Activated T-cell treated with anti-CD3 and anti-CD28 coated beads, Interleukin-2, amount 50 U/mL, for 1 hour (primary cell): ENCODE measurements at regions not wholly inside any gene's neighbourhood (a gene's known extent, or its start where the extent isn't known, plus 50 kb on each side); places are given as distances from the start of the nearest gene placed in this dataset.
A peak's percentile ranks its signal among the peaks of the same experiment; 100 is the strongest.
"Not testable (repeated sequence)": the region's sequence is repeated elsewhere in the genome, so short reads cannot be mapped to it uniquely, and the experiment has no call there.

Experiments used
- DNase-seq: peaks from one replicate; pipeline ENCODE4 v3.0.0-alpha.2; 2020

DNA sequence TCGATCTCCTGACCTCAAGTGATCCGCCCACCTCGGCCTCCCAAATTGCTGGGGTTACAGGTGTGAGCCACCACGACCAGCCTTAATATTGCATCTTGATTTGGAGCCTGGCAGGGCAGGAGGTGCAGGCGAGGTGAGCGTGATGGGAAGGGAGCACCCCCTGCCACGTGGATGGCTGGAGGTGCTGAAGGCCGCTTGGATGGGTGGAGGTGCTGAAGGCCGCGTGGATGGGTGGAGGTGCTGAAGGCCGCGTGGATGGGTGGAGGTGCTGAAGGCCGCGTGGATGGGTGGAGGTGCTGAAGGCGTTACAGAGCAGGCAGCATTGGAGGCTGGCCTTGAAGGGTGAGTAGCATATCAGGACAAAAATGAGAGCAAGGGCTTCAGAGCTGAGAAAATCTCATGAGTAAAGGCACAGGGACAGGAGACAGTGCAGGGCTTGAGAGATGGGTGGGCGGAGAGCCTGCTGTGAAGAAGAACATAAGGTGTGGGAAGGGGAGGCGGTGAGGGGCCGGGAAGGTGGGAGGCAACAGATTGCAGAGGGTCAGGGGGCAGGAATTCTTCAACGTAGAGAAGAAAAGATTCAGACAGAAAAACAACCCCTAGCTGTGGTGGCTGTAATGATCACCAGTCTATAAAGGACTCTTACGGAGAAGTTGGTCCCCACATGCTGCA is 101.7 kb upstream of the SEC14L1 start:
- DNase-seq: no peak

DNA sequence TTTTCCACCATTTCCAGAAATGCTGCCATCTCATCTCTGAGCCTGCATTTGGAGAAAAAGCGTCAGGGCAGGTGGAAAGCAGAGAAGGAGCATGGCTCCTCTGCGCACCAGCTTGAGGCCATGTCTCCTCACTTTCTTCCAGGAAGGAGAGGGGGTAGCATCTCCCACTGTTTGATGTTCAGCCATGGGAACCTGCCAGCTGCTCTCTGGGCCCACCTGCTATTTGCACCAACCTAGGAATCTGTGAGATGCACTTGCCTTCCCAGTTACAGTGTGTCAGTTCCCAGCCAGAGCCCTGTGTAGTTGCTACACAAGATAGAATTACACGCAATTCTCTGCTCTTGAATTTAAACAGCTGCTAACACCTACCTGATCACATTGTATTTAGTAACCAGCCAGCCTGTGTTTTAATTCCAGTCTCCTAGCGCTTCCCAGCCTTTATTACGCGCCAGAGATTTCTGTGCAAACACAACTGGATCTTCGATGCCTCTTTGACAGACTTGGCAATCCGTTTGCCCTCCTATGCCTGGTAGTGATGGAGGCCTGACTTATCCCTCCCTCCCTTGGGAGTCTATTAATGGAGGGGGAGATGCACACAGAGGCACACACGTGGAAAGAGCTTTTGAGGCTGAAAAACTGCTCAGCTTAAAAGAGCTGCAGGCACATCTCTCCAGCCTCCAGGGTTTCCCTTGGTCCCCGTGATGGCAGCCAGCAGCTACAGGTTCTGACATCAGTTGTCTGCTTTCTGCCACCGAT is 98.1 kb upstream of the SEC14L1 start:
- no peak for DNase-seq

DNA sequence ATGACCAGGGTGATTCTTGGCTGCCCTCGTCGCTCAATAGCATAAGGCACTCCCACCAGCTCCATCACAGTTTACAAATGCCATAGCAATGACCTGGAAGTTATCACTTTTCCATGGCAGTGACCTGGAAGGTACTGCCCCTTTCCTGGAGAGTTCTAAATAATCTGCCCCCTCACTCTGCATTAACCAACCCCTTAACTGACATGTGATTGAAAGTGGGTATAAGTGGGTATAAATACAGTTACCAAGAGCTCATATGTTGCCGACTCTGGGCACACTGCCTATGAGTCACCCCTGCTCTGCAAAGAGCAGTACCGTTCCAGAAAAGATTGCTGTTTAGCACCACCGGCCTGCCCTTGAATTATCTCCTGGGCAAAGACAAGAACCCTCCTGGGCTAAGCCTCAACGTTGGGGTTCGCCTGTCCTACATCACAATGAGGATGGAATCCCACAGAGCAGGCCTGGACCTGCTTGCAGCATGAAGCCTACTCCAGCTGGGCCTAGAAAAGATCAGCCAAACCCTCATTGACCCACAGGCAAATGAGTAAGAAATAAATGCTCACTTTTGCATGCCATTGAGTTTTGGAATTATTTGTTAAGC is 95.2 kb upstream of the SEC14L1 start:
- no peak for DNase-seq

DNA sequence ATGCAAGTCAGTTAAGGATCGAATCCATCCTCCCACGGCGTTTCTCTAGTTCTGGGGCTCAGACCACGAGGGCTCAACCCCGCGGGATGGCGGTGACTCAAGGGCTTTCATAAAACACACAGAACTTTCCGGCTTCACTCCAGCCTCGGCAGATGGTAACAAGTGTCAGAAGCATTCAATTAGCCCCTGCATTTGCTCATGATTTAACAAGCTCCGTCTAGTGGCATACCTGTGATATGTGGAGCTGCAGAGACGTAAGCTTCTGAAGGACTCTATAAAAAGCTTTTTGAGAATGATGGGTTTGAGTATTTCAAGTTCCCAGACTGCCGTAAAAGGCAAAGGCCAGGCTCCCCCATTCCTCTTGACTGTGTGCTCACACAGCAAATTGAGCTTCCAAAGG is 91.3 kb upstream of the SEC14L1 start:
- no peak for DNase-seq

DNA sequence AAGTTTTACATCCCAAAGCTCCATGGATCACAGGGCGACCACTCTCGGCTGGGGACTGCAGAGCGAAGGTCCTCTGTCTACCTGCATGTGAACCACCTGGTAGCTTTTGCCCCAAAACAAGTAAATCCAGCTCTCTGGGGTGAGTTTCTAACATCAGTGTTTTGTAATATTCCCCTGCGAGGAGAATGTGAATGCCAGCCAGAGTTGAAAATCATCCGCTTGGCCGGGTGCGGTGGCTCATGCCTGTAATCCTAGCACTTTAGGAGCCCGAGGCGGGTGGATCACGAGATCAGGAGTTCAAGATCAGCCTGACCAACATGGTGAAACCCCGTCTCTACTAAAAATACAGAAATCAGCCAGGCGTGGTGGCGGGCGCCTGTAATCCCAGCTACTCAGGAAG is 89.9 kb upstream of the SEC14L1 start:
- not testable (repeated sequence) for DNase-seq

DNA sequence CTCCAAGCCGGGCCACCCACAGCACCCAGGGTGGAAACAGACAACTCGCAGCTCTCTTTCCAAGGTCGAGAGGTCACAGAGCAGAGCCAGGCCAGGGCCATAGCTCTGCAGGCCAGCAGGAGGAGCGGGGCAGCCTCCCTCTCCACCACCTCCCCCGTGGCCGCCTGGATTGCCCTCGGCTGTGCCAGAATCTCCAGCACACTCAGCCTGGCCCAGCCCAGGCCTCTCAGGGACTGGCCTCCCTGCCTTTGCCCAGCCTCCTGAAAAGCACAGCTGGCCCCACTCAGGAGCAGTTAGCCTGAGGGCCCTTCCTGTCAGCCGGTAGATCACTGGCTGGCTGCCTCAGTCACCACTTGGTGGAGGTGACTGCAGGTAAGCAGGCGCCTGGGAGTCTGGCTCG is 85.8 kb upstream of the SEC14L1 start:
- no peak for DNase-seq

DNA sequence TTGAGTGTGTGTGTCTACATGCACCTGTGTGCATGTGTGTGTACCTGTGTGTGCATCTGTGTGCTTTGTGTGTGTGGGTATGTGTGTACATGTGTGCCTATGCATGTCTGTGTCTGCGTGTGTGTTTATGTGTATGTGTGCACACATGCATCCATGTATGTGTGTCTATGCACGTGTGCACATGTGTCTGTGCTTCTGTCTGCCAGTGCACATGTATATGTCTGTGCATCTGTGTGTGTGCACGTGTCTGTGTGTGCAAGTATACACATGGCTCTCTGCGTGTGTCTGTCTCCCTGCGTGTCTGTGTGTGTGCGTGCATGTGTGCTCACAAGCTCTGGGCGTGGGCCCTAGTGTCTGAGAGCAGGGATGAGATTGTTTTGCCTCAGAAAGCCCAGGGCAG is 85.3 kb upstream of the SEC14L1 start:
- no peak for DNase-seq

DNA sequence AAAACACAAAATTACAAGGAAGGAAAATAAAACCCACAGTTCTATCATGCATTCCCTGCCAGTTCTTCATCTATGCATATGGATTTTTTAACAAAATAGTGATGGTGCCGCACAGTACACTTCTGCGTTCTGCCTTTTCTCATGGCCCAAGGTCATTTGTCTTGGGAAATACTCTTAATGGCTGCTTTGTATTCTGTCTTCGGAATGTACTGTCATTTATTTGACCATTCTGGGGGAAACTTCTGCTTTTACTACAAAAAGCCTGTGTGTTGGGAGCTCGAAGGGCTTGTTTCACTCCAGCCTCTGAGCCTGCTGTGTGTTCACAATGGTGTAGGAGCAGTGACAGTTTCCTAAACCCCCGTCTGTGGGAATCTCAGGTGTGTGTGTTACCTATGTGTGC is 82.8 kb upstream of the SEC14L1 start:
- DNase-seq: no peak

DNA sequence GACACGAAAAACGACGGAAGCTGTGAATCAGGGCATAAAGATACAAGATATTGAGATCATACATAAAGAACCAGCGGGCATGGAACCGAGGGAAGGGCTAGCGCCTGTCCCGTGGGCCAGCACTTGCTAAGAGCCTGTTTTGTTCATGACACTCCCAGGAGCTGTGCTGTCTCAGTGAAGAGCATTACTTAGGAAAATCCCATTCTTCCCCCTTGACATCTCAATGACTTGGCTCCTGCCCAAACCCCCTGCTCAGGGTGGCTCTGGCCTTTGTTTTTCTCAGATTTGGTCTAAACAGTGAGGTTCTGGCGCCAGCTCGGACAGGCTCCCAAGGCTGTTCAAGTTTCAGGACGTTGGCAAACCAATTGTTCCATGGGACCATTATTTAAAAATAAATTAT is 79.1 kb upstream of the SEC14L1 start:
- no peak for DNase-seq

DNA sequence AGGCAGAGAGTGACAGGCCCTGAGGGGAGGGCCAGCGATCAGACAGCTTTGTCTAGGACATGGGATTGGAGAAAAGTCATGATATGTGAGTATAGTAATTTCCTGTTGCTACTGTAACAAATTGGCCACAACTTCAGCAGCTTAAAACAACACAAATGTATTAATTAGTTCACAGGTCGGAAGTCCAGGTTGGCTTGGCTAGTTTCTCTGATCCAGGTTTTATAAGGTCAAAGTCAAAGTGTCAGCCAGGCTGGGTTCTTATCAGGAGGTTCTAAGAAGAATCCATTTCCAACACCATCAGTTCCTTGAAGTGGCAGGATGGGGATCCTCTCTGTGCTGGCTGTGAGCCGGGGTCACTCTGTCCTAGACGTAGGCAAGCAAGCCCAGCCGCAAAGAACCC is 76.2 kb upstream of the SEC14L1 start:
- no peak for DNase-seq

DNA sequence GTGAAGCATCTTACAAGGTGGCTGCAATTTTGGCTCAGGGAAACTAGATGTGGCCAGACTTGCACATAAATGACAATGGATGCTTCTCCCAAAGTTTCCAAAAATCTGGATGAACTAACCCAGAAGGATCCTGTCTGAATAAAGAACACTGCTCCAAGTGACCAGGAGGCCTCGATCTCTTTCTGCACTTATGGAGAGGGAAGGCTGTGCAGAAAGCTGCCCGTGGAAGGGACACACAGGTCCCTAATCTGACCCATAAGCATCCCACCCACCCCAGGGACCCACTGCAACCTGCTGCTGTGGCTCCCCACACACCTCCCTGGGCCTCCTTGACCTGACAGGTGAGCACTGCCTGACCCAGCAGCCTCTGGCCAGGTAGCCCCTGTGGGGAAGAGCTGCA is 74.6 kb upstream of the SEC14L1 start:
- no peak for DNase-seq

DNA sequence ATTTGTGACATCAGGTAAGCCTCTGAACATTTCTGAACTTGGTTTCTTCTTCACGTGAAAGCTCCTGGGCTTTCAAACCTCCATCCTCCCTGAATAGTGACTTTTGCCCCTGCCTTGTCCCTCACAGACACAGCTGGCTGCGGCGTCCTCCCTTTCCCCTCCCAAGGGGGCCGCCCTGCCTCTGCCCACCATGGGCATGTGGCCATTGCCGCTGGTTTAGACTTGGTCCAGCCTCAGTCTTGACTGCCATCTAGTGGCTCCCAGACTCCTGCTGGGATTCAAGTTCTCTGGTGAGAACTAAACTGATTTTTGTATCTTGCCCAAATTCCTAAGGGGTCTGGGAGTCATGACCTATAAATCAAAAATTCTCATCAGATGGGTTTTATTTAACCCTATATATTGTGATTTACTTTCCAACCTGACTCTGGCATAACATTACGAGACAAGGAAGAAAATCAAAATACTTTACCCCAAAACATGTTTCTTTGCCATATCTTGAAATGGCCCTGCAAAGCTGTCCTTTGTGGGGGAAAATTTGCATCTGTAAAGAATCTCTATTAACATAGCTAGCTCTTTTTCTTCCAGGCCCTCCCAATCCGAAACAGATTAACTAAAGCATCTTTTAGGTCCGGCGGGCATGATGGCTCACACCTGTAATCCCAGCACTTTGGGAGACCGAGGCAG is 73.9 kb upstream of the SEC14L1 start:
- peak; percentile 51 for DNase-seq

DNA sequence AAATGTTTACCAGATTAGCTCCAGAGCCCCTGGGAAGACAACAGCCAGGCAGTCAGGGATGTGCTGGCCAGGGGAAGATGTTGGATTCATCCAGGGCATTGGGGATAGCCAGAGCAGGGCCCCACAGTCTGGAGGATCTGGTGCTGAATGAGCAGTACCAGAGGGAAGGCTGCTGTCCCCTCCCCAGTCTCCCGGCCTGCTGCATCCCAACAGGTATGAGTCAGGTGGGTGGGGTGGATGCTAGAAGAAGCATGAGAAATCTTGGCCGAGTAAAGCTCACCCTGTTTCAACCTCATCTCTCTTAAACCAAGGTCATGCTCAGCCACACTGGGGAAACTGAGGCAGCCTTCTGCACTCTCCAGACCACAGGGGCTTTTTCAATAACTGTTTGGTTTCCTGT is 71.9 kb upstream of the SEC14L1 start:
- no peak for DNase-seq

DNA sequence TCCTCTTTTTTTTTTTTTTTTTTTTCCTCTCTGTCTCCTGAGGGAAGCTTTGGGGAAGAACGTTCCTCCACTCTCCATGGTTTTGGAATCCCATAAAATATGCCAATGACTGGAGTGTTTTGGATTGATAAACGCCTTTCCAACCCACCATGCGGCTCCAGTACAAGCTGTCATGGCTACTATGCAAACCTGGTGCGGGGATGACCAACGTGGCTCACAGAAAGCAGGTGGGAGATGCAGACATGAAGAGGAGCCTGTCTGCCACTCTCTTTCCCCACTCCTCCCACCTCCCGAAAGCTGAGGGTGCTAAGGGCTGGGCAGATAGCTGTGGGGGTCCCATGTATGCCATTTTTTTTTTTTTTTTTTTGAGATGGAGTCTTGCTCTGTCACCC is 69.9 kb upstream of the SEC14L1 start:
- DNase-seq: no peak

DNA sequence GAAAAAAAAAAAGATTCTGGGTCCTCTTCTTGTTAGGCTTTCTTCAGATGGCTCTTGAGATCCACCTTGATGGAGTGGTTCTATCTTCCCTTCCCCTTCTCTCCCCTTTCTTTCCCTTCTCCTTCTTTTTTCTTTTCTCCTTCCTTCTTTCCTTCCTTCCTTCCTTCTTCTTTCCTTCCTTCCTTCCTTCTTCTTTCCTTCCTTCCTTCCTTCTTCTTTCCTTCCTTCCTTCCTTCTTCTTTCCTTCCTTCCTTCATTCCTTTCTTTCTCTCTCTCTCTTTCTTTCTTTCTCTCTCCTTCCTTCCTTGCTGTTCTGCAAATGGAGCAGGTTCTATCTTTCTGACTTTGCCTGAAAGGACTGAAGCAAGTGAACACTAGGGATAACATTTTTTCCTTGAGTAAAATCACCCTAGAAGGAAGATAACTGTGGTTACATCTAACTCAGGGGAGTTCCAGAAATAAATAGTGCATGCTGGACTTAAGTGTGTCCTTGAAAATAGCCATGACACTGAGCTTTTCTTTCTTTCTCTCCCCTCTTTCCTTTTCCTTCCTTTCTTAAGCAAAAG is 68.8 kb upstream of the SEC14L1 start:
- no peak for DNase-seq

DNA sequence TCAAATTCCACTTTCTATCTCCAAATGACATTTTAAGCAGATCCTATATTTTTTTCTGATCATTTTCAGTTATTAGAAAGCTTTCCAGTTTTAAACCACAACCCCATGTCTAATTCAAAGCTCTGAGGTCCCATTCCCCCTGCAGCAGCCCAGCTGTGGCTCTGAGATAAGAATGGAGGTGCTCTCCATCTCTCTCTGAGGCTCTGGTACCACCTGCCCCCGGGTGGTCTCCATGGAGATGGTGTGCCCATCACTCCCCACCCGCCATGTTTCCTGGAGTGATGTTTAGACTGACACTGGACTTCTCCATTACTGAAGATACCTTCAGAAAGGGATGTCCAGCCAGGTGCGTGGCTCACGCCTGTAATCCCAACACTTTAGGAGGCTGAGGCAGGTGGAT is 68.1 kb upstream of the SEC14L1 start:
- DNase-seq: no peak

DNA sequence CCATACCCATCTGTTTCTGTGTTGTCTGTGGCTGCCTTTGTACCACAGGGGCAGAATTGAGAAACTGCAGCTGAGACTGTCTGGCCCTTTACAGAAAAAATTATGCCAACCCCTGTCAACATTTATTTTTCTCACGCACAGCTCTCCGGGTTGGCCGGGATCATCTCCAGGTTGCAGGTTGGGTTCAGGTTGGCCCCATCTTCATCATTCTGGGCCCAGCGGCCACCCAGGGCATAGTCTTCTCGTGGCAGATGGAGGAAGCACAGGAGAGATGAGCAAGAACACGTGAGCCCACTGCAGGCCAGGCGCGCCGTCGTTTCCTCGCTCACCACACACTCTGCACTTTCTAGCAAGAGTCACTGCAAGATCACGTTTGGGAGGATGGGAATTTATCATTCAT is 66.1 kb upstream of the SEC14L1 start:
- no peak for DNase-seq

DNA sequence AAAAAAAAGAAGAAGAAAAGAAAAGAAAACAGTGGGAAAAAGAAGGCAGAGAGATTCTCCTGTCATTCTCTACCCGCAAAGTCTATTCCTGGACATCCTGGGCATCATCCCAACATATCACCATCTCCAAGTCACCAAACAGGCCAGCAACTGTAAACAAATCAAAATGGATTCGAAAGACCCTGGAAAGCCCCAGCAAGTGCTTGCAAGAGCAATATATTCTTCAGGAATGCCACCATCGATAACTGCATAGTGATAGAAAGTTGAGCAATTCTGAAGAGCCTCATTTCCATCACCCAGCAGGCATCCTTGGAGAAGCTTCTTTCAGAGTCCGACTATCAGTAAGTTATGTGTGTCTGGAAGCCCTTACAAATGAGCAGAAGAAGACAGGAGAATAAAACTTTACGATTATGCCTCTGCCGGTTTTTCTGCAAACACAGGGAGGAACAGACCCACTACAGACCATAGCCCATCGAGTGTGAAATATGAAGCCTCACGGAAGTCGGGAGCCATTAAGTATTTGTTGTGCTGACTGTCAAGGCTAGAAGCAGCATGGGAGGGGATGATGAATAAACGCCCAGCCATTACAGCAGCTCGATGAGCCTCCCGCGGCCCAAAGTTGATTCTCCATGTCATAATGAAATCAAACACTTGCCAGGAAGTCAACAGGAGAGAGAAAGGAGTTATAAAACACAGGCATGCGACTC is 64.5 kb upstream of the SEC14L1 start:
- DNase-seq: no peak

DNA sequence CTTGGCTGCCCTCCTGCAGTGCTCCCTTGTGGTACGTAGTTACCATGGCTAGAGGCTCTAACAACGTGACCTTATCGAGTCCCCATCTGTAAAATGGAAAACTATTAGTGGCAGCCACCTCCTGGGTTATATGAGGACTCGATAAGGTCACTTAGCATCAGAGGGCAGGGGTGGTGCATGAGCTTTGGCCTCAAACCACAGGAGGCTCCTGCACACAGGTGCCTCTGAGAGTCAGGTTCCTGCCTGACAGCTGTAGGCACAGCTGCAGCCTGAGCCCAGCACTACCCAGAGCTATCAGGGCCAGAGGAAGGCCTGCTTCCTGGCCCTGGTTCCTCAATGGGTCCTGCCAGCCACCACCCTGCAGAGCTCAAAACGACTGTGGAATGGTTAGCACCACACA is 57.2 kb upstream of the SEC14L1 start:
- DNase-seq: no peak

DNA sequence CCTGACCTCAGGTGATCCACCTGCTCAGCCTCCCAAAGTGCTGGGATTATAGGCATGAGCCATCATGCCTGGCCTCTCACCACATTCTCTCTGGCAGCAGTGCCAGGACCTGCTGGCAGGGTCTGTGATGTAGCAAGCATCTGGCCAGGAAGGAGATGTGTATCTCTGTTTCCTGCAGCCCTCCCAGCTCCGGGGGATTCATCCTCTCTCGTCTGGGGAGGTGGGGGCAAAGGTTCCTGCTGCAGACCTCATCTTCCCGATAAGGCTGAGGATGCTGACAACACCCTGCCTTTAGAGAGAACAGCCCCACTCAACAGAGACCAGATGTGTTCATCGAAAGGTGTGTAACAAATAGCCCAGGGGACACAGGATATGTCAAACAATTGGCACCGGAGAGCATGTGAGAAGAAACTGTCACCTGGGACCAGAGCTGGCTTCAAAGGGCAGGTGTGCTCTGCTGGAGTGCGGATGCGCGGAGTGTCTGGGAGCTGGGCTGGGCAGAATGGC is 54.8 kb upstream of the SEC14L1 start:
- DNase-seq: no peak

DNA sequence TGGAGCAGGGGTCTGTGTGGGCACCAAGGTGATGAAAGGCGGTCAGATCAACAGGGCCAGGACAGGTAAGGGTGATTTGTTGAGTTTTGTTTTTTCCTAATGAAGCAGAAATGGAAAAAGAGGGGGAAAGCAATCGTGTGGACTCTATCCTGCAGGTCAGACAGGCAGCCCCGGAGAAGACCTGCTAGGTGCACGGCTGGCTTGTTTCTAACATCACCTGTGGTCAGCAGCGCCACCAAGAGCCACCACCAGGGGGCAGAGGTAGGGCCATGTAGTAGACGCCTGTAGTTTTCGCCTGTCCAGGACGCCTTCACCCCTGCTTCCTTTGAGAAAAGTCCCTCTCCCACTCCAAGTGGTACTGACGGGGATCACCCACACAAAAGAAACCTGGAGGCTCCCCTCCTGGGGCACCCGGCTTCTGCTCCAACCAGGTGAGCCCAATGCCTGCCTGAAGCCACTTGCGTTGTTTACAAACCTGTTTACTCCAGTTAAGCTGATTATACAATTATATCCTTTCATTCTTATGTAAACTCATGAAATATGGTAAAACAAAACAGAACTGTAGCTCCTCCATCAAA is 54.2 kb upstream of the SEC14L1 start:
- peak; percentile 79 for DNase-seq
